GM20000 (cell line): ENCODE measurements at regions not wholly inside any gene's neighbourhood (a gene's known extent, or its start where the extent isn't known, plus 50 kb on each side); places are given as distances from the start of the nearest gene placed in this dataset.
"Not testable (repeated sequence)": the region's sequence is repeated elsewhere in the genome, so short reads cannot be mapped to it uniquely, and the experiment has no call there.

ENCODE experiments used
- DNase-seq: peaks from one replicate; pipeline ENCODE4 v3.0.0; 2012; ENCODE audit warnings: low spot score
- CTCF ChIP-seq: IDR thresholded peaks from 2 replicates; pipeline ENCODE4 v1.5.1; 2012; ENCODE audit warnings: mild to moderate bottlenecking, control low read depth; ENCODE audit errors: extremely low read depth, missing control alignments

- no peak for TF ChIP-seq CTCF
- no peak for DNase-seq
Observed at GRCh38 chr9:27829621-27830020, 256.3 kb upstream of the C9orf72 start.

- not testable (repeated sequence) for DNase-seq
Observed at GRCh38 chr9:27832108-27832507, 258.8 kb upstream of the C9orf72 start.

- no peak for DNase-seq
- TF ChIP-seq CTCF, result no peak
Observed at GRCh38 chr9:27835286-27835685, 262.0 kb upstream of the C9orf72 start.

GRCh38 chr9:27835746-27836145, 262.5 kb upstream of the C9orf72 start:
- no peak for TF ChIP-seq CTCF
- no peak for DNase-seq

- no peak for DNase-seq
- TF ChIP-seq CTCF, result no peak
Observed at GRCh38 chr9:27836661-27837401, 263.6 kb upstream of the C9orf72 start.

- no peak for TF ChIP-seq CTCF
- no peak for DNase-seq
Observed at GRCh38 chr9:27838876-27839275, 265.6 kb upstream of the C9orf72 start.

GRCh38 chr9:27839767-27840166, 266.5 kb upstream of the C9orf72 start:
- DNase-seq, result not testable (repeated sequence)

- DNase-seq, result no peak
- TF ChIP-seq CTCF, result no peak
Observed at GRCh38 chr9:27844797-27845196, 271.5 kb upstream of the C9orf72 start.
